ENCODE measurements at regions not wholly inside any gene's neighbourhood (a gene's known extent, or its start where the extent isn't known, plus 50 kb on each side); places are given as distances from the start of the nearest gene placed in this dataset.

DNA sequence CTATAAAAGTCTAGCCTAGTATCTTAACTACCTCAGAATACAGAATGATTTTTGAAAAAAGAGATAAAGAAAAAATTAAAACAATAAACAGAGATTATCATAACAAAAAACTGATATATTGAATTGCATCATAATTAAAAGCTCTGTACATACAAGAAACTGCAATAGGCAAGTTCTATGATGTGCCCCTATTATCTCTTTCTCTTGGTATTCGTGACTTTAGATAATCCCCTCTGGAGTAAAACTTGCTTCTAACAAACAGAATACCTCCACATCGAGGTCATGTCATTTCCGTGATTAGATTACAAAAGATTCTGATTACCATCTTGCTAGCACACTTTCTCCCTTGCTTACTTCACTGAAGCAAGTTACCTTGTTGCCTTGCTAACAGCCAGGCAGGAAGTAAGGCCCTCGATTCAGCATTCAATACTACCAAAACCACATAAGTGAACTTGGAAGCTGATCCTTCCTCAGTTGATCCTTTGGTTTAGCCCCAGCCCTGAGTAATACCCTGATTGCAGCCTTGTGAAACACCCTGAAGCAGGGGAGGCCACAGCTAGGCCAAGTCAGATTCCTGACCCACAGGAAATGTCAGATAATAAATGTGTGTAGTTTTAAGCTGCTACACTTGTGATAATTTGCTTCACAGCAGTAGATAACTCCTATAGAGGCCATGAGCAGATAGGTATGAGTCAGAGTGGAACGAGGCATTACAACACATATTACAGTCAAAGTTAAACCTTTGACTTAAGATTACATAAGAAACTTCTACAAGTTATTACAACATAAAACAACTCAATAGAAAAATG, 53.7 kb upstream of the TMX4 start:
- TF ChIP-seq, protein P1, sequence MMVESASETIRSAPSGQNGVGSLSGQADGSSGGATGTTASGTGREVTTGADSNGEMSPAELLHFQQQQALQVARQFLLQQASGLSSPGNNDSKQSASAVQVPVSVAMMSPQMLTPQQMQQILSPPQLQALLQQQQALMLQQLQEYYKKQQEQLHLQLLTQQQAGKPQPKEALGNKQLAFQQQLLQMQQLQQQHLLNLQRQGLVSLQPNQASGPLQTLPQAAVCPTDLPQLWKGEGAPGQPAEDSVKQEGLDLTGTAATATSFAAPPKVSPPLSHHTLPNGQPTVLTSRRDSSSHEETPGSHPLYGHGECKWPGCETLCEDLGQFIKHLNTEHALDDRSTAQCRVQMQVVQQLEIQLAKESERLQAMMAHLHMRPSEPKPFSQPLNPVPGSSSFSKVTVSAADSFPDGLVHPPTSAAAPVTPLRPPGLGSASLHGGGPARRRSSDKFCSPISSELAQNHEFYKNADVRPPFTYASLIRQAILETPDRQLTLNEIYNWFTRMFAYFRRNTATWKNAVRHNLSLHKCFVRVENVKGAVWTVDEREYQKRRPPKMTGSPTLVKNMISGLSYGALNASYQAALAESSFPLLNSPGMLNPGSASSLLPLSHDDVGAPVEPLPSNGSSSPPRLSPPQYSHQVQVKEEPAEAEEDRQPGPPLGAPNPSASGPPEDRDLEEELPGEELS (CRISPR knock-in tag; IDR thresholded peaks at IDR 0.05): no peak
- no peak for TF ChIP-seq RAD21 (CRISPR knock-in tag; IDR thresholded peaks at IDR 0.05)
- TF ChIP-seq, protein P2, sequence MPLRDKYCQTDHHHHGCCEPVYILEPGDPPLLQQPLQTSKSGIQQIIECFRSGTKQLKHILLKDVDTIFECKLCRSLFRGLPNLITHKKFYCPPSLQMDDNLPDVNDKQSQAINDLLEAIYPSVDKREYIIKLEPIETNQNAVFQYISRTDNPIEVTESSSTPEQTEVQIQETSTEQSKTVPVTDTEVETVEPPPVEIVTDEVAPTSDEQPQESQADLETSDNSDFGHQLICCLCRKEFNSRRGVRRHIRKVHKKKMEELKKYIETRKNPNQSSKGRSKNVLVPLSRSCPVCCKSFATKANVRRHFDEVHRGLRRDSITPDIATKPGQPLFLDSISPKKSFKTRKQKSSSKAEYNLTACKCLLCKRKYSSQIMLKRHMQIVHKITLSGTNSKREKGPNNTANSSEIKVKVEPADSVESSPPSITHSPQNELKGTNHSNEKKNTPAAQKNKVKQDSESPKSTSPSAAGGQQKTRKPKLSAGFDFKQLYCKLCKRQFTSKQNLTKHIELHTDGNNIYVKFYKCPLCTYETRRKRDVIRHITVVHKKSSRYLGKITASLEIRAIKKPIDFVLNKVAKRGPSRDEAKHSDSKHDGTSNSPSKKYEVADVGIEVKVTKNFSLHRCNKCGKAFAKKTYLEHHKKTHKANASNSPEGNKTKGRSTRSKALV (CRISPR knock-in tag; IDR thresholded peaks at IDR 0.05): no peak
- TF ChIP-seq TRIM24 (CRISPR knock-in tag; IDR thresholded peaks at IDR 0.05): no peak
- TF ChIP-seq ZNF274 (CRISPR knock-in tag; IDR thresholded peaks at IDR 0.05): no peak
- TF ChIP-seq, protein P3, sequence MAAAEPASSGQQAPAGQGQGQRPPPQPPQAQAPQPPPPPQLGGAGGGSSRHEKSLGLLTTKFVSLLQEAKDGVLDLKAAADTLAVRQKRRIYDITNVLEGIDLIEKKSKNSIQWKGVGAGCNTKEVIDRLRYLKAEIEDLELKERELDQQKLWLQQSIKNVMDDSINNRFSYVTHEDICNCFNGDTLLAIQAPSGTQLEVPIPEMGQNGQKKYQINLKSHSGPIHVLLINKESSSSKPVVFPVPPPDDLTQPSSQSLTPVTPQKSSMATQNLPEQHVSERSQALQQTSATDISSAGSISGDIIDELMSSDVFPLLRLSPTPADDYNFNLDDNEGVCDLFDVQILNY (CRISPR knock-in tag; conservative IDR thresholded peaks at IDR 0.05): no peak
- TF ChIP-seq, protein P4, sequence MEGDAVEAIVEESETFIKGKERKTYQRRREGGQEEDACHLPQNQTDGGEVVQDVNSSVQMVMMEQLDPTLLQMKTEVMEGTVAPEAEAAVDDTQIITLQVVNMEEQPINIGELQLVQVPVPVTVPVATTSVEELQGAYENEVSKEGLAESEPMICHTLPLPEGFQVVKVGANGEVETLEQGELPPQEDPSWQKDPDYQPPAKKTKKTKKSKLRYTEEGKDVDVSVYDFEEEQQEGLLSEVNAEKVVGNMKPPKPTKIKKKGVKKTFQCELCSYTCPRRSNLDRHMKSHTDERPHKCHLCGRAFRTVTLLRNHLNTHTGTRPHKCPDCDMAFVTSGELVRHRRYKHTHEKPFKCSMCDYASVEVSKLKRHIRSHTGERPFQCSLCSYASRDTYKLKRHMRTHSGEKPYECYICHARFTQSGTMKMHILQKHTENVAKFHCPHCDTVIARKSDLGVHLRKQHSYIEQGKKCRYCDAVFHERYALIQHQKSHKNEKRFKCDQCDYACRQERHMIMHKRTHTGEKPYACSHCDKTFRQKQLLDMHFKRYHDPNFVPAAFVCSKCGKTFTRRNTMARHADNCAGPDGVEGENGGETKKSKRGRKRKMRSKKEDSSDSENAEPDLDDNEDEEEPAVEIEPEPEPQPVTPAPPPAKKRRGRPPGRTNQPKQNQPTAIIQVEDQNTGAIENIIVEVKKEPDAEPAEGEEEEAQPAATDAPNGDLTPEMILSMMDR (CRISPR knock-in tag; IDR thresholded peaks at IDR 0.05): no peak
